Neural crest cell (in vitro differentiated cells): ENCODE measurements at regions not wholly inside any gene's neighbourhood (a gene's known extent, or its start where the extent isn't known, plus 50 kb on each side); places are given as distances from the start of the nearest gene placed in this dataset.

ENCODE experiments used
- DNase-seq: peaks from one replicate; pipeline ENCODE4 v3.0.0; 2021; ENCODE audit warnings: low read depth, mixed read lengths, low spot score
- H3K27ac Mint-ChIP-seq: one replicate; pipeline ENCODE4 v1.8.0; 2021; ENCODE audit warnings: mild to moderate bottlenecking, mixed read lengths; ENCODE audit not compliant: unreplicated experiment
- H3K27me3 Mint-ChIP-seq: 2 replicates; pipeline ENCODE4 v1.8.0; 2021; ENCODE audit warnings: low read depth, mild to moderate bottlenecking, mixed read lengths
- H3K36me3 Mint-ChIP-seq: 2 replicates; pipeline ENCODE4 v1.8.0; 2021; ENCODE audit warnings: low read depth, mild to moderate bottlenecking, mixed read lengths
- H3K4me1 Mint-ChIP-seq: 2 replicates; pipeline ENCODE4 v1.8.0; 2021; ENCODE audit warnings: mixed read lengths
- H3K4me3 Mint-ChIP-seq: one replicate; pipeline ENCODE4 v1.8.0; 2021; ENCODE audit warnings: mild to moderate bottlenecking, mixed read lengths
- H3K9me3 Mint-ChIP-seq: 2 replicates; pipeline ENCODE4 v1.8.0; 2021; ENCODE audit warnings: mixed read lengths
- CTCF ChIP-seq: fragments of 200-600 bp; sonication (generic); conservative IDR thresholded peaks from 2 replicates; pipeline ENCODE4 v1.5.0; 2021; ENCODE audit warnings: antibody characterized with exemption, mild to moderate bottlenecking

- no peak for TF ChIP-seq CTCF
- Mint-ChIP-seq H3K27me3 (no peaks in the 10 kb centered on the region), H3K4me3 (no peak overlapping the region)
These were observed 301.8 kb downstream of the TRIB2 start for GRCh38 chr2:13018490-13018889.

GRCh38 chr2:13019781-13020180 is 303.0 kb downstream of the TRIB2 start:
- H3K4me1 Mint-ChIP-seq, result peaks cover 16% of the 10 kb centered on the region
- no peaks in the 10 kb centered on the region for H3K27me3 Mint-ChIP-seq
- H3K4me3 Mint-ChIP-seq, result no peak overlapping the region
- no peak for DNase-seq
- no peaks in the 10 kb centered on the region for H3K9me3 Mint-ChIP-seq
- TF ChIP-seq CTCF, result no peak
- no peaks in the 10 kb centered on the region for H3K36me3 Mint-ChIP-seq
- H3K27ac Mint-ChIP-seq, result no peak overlapping the region

More at GRCh38 chr2:13018490-13018889, 301.8 kb downstream of the TRIB2 start:
- no peak overlapping the region for H3K27ac Mint-ChIP-seq
- no peaks in the 10 kb centered on the region for H3K9me3 Mint-ChIP-seq
- peaks cover 19% of the 10 kb centered on the region for H3K4me1 Mint-ChIP-seq
- H3K36me3 Mint-ChIP-seq, result no peaks in the 10 kb centered on the region
- DNase-seq, result no peak

GRCh38 chr2:13020469-13020868 is 303.7 kb downstream of the TRIB2 start:
- DNase-seq, result no peak
- no peak overlapping the region for H3K4me3 Mint-ChIP-seq
- H3K9me3 Mint-ChIP-seq, result no peaks in the 10 kb centered on the region
- peaks cover 13% of the 10 kb centered on the region for H3K4me1 Mint-ChIP-seq
- no peaks in the 10 kb centered on the region for H3K36me3 Mint-ChIP-seq
- H3K27ac Mint-ChIP-seq, result no peak overlapping the region
- H3K27me3 Mint-ChIP-seq, result no peaks in the 10 kb centered on the region
- TF ChIP-seq CTCF, result no peak

- no peak overlapping the region for H3K4me3 Mint-ChIP-seq
- TF ChIP-seq CTCF, result no peak
- no peaks in the 10 kb centered on the region for H3K27me3 Mint-ChIP-seq
- H3K9me3 Mint-ChIP-seq, result no peaks in the 10 kb centered on the region
- H3K4me1 Mint-ChIP-seq, result peaks cover 4% of the 10 kb centered on the region
- H3K27ac Mint-ChIP-seq, result no peak overlapping the region
- no peak for DNase-seq
- no peaks in the 10 kb centered on the region for H3K36me3 Mint-ChIP-seq
These were observed 304.8 kb downstream of the TRIB2 start for GRCh38 chr2:13021470-13021957.

- no peaks in the 10 kb centered on the region for H3K36me3 Mint-ChIP-seq
- H3K9me3 Mint-ChIP-seq, result no peaks in the 10 kb centered on the region
- no peak overlapping the region for H3K27ac Mint-ChIP-seq
- TF ChIP-seq CTCF, result no peak
- no peaks in the 10 kb centered on the region for H3K27me3 Mint-ChIP-seq
- H3K4me3 Mint-ChIP-seq, result no peak overlapping the region
- H3K4me1 Mint-ChIP-seq, result no peaks in the 10 kb centered on the region
- no peak for DNase-seq
These were observed 313.9 kb downstream of the TRIB2 start for GRCh38 chr2:13030606-13031005.

- no peak for TF ChIP-seq CTCF
- H3K27ac Mint-ChIP-seq, result no peak overlapping the region
These were observed 318.1 kb downstream of the TRIB2 start for GRCh38 chr2:13034861-13035260.

More at GRCh38 chr2:13034861-13035260, 318.1 kb downstream of the TRIB2 start:
- no peak overlapping the region for H3K4me3 Mint-ChIP-seq
- H3K36me3 Mint-ChIP-seq, result no peaks in the 10 kb centered on the region
- no peaks in the 10 kb centered on the region for H3K4me1 Mint-ChIP-seq
- DNase-seq, result no peak
- no peaks in the 10 kb centered on the region for H3K9me3 Mint-ChIP-seq
- no peaks in the 10 kb centered on the region for H3K27me3 Mint-ChIP-seq
